Liver (tissue), 8 donors: ENCODE measurements at regions not wholly inside any gene's neighbourhood (a gene's known extent, or its start where the extent isn't known, plus 50 kb on each side); places are given as distances from the start of the nearest gene placed in this dataset.

Source experiments
- DNase-seq: peaks from one replicate; pipeline ENCODE4 v3.0.0-alpha.2; 2017; ENCODE audit warnings: low spot score
- H3K27ac ChIP-seq, 2 donors: one replicate each; pipeline ENCODE4 v1.7.0; 2013; ENCODE audit warnings: inconsistent platforms in 2 of 2, low read length in 2 of 2, control low read depth in 1 of 2, low read depth in 1 of 2, mild to moderate bottlenecking in 1 of 2
- H3K27me3 ChIP-seq, 4 donors: one replicate each; pipeline versions ENCODE4 v1.6.1 to v1.7.0; 2013; ENCODE audit warnings: low read length in 3 of 4, inconsistent platforms in 1 of 4, mild to moderate bottlenecking in 1 of 4, moderate library complexity in 1 of 4; ENCODE audit not compliant: control insufficient read depth in 4 of 4, insufficient read depth in 4 of 4
- H3K36me3 ChIP-seq, 4 donors: one replicate each; pipeline versions ENCODE4 v1.6.1 to v1.7.0; 2013; ENCODE audit warnings: low read length in 3 of 4, mild to moderate bottlenecking in 3 of 4, low read depth in 1 of 4, moderate library complexity in 1 of 4; ENCODE audit not compliant: control insufficient read depth in 4 of 4, insufficient read depth in 3 of 4
- H3K4me1 ChIP-seq, 4 donors: one replicate each; pipeline versions ENCODE4 v1.6.1 to v1.7.0; 2013; ENCODE audit warnings: low read length in 3 of 4, mild to moderate bottlenecking in 3 of 4, moderate library complexity in 1 of 4; ENCODE audit not compliant: control insufficient read depth in 4 of 4, insufficient read depth in 4 of 4
- H3K4me3 ChIP-seq, 3 donors: one replicate each; pipeline versions ENCODE4 v1.6.1 to v1.7.0; 2013; ENCODE audit warnings: low read length in 3 of 3, control low read depth in 1 of 3, low read depth in 1 of 3, mild to moderate bottlenecking in 1 of 3
- H3K9ac ChIP-seq, 2 donors: one replicate each; pipeline ENCODE4 v1.7.0; 2013; ENCODE audit warnings: low read length in 2 of 2, mild to moderate bottlenecking in 2 of 2, moderate library complexity in 2 of 2, control low read depth in 1 of 2, low read depth in 1 of 2
- H3K9me3 ChIP-seq, 4 donors: one replicate each; pipeline versions ENCODE4 v1.6.1 to v1.7.0; 2013; ENCODE audit warnings: low read length in 3 of 4; ENCODE audit not compliant: control insufficient read depth in 4 of 4
- ATF3 ChIP-seq: IDR thresholded peaks from 2 replicates; pipeline ENCODE4 v1.6.1; 2016; ENCODE audit warnings: antibody characterized with exemption
- CTCF ChIP-seq: fragments of 150-350 bp; IDR thresholded peaks from 2 replicates; pipeline ENCODE4 v1.5.1; 2017; ENCODE audit warnings: improper control_type of control experiment, low read depth, low read length; ENCODE audit not compliant: missing input control
- EGR1 ChIP-seq, 2 donors: IDR thresholded peaks; 2 replicates each; pipeline ENCODE4 v1.6.1; 2016 to 2018; ENCODE audit warnings: antibody characterized with exemption in 2 of 2, low read depth in 2 of 2
- FOXA1 ChIP-seq: IDR thresholded peaks from 2 replicates; pipeline ENCODE4 v1.6.1; 2016; ENCODE audit warnings: antibody characterized with exemption
- FOXA2 ChIP-seq: IDR thresholded peaks from 2 replicates; pipeline ENCODE4 v1.6.1; 2016; ENCODE audit warnings: antibody characterized with exemption
- GABPA ChIP-seq, 2 donors: IDR thresholded peaks in 1 of 2; conservative IDR thresholded peaks in 1 of 2; 2 replicates each; pipeline ENCODE4 v1.6.1; 2016; ENCODE audit warnings: antibody characterized with exemption in 2 of 2, mild to moderate bottlenecking in 1 of 2, moderate library complexity in 1 of 2
- HNF4A ChIP-seq, 2 donors: conservative IDR thresholded peaks; 2 replicates each; pipeline ENCODE4 v1.6.1; 2016; ENCODE audit warnings: antibody characterized with exemption in 2 of 2, mild to moderate bottlenecking in 2 of 2
- JUND ChIP-seq, 2 donors: IDR thresholded peaks; 2 replicates each; pipeline ENCODE4 v1.6.1; 2016; ENCODE audit warnings: antibody characterized with exemption in 2 of 2
- NR2F2 ChIP-seq: IDR thresholded peaks from 2 replicates; pipeline ENCODE4 v1.6.1; 2016; ENCODE audit warnings: antibody characterized with exemption
- RAD21 ChIP-seq, 2 donors: IDR thresholded peaks; 2 replicates each; pipeline ENCODE4 v1.6.1; 2016; ENCODE audit warnings: antibody characterized with exemption in 2 of 2, mild to moderate bottlenecking in 2 of 2
- RXRA ChIP-seq, 2 donors: IDR thresholded peaks; 2 replicates each; pipeline ENCODE4 v1.6.1; 2017 to 2018; ENCODE audit warnings: antibody characterized with exemption in 2 of 2, mild to moderate bottlenecking in 1 of 2
- SP1 ChIP-seq: IDR thresholded peaks from 2 replicates; pipeline ENCODE4 v1.6.1; 2018; ENCODE audit warnings: antibody characterized with exemption, mild to moderate bottlenecking
- TAF1 ChIP-seq: conservative IDR thresholded peaks from 2 replicates; pipeline ENCODE4 v1.6.1; 2016; ENCODE audit warnings: antibody characterized with exemption, mild to moderate bottlenecking
- YY1 ChIP-seq: IDR thresholded peaks from 2 replicates; pipeline ENCODE4 v1.6.1; 2016; ENCODE audit warnings: antibody characterized with exemption, mild to moderate bottlenecking
- WGBS: extraction: QIAGEN DNeasy Blood & Tissue Kit; methylation state at CpG from one replicate; pipeline ENCODE4 v1.1.7; 2013; 5-methylcytosine and 5-hydroxymethylcytosine counted together
- TF ChIP-seq, protein P1 (sequence below): IDR thresholded peaks from 2 replicates; pipeline ENCODE4 v1.6.1; 2016; ENCODE audit warnings: antibody characterized with exemption, mild to moderate bottlenecking
- TF ChIP-seq, protein P2 (sequence below): IDR thresholded peaks from 2 replicates; pipeline ENCODE4 v1.6.1; 2016; ENCODE audit warnings: antibody characterized with exemption
- TF ChIP-seq, protein P3 (sequence below): IDR thresholded peaks from 2 replicates; pipeline ENCODE4 v1.6.1; 2016; ENCODE audit warnings: antibody characterized with exemption
- donor health status: healthy.
- donor health status: healthy.
- donor health status: healthy.
- donor health status: healthy.
- donor health status: healthy.

GRCh38 chr18:78433562-78433961 is 546.1 kb upstream of the SALL3 start:
- Histone ChIP-seq H3K4me3 (no peak overlapping the region), H3K27me3 (no peaks in the 10 kb centered on the region), H3K9me3 (peaks cover 0 to 1% (median 0%) of the 10 kb centered on the region in 4 donors), H3K9ac (no peak overlapping the region), H3K27ac (no peak overlapping the region), H3K4me1 (no peaks in the 10 kb centered on the region), H3K36me3 (no peaks in the 10 kb centered on the region)
- WGBS = 69% methylated on average over 9 of the region's 9 CpGs
- TF ChIP-seq EGR1 (IDR thresholded peaks at IDR 0.05; ENCODE audit: low read depth in 2 of 2) = no peak
- TF ChIP-seq, protein P1, sequence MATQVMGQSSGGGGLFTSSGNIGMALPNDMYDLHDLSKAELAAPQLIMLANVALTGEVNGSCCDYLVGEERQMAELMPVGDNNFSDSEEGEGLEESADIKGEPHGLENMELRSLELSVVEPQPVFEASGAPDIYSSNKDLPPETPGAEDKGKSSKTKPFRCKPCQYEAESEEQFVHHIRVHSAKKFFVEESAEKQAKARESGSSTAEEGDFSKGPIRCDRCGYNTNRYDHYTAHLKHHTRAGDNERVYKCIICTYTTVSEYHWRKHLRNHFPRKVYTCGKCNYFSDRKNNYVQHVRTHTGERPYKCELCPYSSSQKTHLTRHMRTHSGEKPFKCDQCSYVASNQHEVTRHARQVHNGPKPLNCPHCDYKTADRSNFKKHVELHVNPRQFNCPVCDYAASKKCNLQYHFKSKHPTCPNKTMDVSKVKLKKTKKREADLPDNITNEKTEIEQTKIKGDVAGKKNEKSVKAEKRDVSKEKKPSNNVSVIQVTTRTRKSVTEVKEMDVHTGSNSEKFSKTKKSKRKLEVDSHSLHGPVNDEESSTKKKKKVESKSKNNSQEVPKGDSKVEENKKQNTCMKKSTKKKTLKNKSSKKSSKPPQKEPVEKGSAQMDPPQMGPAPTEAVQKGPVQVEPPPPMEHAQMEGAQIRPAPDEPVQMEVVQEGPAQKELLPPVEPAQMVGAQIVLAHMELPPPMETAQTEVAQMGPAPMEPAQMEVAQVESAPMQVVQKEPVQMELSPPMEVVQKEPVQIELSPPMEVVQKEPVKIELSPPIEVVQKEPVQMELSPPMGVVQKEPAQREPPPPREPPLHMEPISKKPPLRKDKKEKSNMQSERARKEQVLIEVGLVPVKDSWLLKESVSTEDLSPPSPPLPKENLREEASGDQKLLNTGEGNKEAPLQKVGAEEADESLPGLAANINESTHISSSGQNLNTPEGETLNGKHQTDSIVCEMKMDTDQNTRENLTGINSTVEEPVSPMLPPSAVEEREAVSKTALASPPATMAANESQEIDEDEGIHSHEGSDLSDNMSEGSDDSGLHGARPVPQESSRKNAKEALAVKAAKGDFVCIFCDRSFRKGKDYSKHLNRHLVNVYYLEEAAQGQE = no peak
- no peak for TF ChIP-seq SP1
- TF ChIP-seq FOXA1 = no peak
- TF ChIP-seq RXRA (IDR thresholded peaks at IDR 0.05) = no peak
- TF ChIP-seq ATF3 = no peak
- no peak for TF ChIP-seq YY1
- no peak for TF ChIP-seq NR2F2
- no peak for TF ChIP-seq TAF1
- no peak for TF ChIP-seq JUND (IDR thresholded peaks at IDR 0.05)
- TF ChIP-seq, protein P2, sequence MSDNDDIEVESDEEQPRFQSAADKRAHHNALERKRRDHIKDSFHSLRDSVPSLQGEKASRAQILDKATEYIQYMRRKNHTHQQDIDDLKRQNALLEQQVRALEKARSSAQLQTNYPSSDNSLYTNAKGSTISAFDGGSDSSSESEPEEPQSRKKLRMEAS = no peak
- TF ChIP-seq, protein P3, sequence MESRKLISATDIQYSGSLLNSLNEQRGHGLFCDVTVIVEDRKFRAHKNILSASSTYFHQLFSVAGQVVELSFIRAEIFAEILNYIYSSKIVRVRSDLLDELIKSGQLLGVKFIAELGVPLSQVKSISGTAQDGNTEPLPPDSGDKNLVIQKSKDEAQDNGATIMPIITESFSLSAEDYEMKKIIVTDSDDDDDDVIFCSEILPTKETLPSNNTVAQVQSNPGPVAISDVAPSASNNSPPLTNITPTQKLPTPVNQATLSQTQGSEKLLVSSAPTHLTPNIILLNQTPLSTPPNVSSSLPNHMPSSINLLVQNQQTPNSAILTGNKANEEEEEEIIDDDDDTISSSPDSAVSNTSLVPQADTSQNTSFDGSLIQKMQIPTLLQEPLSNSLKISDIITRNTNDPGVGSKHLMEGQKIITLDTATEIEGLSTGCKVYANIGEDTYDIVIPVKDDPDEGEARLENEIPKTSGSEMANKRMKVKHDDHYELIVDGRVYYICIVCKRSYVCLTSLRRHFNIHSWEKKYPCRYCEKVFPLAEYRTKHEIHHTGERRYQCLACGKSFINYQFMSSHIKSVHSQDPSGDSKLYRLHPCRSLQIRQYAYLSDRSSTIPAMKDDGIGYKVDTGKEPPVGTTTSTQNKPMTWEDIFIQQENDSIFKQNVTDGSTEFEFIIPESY = no peak
- TF ChIP-seq FOXA2 = no peak
- DNase-seq = no peak

DNA sequence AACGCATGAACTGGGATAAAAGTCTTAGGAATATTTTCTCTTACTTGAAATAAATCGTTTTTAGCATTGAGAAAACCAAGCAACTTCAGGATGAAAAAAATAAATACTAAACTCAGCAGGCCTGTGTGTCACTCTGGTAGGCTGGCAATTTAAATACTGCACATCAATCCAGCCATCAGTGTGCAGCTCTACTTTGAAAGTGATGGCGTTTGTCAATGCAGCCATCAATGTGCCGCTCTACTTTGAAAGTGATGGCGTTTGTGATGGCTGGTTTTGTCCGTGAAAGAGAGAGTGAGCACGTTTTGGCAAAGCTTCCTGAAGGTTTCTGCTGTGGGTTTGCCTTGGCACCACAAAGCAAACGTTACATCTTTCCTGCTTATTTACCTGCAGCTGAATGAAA is 543.5 kb upstream of the SALL3 start:
- WGBS = 67% methylated on average over 8 of the region's 8 CpGs
- no peaks in the 10 kb centered on the region for H3K4me1 ChIP-seq
- TF ChIP-seq YY1 (no peak), TAF1 (no peak), GABPA (IDR thresholded peaks at IDR 0.05 in 1 of 2, conservative IDR thresholded peaks at IDR 0.05 in 1 of 2) (no peak), RXRA (IDR thresholded peaks at IDR 0.05) (no peak), CTCF (no peak), EGR1 (IDR thresholded peaks at IDR 0.05; ENCODE audit: low read depth in 2 of 2) (no peak), NR2F2 (no peak), FOXA2 (no peak), HNF4A (conservative IDR thresholded peaks at IDR 0.05) (no peak), FOXA1 (no peak), JUND (IDR thresholded peaks at IDR 0.05) (no peak), RAD21 (IDR thresholded peaks at IDR 0.05) (no peak)
- TF ChIP-seq, protein P2 = no peak
- TF ChIP-seq, protein P1 = no peak
- TF ChIP-seq, protein P3 = no peak

More for the DNA sequence above, 543.5 kb upstream of the SALL3 start:
- peaks cover 0 to 3% (median 0%) of the 10 kb centered on the region in 4 donors for H3K9me3 ChIP-seq
- H3K36me3 ChIP-seq = no peaks in the 10 kb centered on the region
- no peak for DNase-seq
- no peak overlapping the region for H3K27ac ChIP-seq
- no peak overlapping the region for H3K9ac ChIP-seq
- no peak overlapping the region for H3K4me3 ChIP-seq
- H3K27me3 ChIP-seq = no peaks in the 10 kb centered on the region
